ENCODE measurements at regions not wholly inside any gene's neighbourhood (a gene's known extent, or its start where the extent isn't known, plus 50 kb on each side); places are given as distances from the start of the nearest gene placed in this dataset.

DNA sequence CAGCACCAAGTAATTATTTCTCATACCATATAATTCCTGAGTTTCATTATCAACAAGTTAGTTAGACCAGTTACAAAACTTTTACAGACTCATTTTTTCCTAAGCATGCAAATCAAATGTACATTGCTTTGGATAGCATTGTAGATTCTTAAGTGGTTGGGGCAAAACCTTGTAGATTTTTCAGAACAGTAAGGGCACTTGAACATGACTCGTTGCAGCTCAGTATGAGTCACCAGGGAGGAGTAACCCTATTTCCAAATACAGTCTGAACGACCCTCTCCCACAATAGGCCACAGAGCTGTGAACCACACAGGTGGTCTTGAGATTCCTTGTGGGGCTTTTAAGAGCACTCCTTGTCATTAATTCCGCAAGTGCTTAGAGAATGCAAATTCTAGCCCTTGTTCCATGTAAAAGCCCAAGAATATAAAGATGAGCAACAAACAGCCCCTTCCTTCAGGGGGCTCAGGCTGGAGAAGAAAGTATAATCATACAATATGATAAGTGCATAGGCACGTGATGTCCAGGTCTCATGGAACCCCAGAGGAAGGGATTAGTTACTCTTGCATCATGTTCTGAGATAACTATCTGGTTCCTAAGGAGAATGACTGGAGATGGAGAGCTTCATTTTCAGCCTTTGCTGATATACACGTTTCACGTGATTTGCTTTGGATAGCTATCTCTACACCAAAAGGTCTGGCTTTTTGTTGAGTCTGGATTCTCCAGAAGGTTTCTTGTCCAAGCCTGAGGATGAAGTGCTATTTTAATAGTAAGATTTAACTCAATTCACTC lies 295.7 kb downstream of the KCNN2 start:
- no peak for TF ChIP-seq CTCF (IDR thresholded peaks at IDR 0.05; ENCODE audit: low read depth, low read length, missing control alignments)
- DNase-seq (ENCODE audit: extremely low read depth, low read depth) = no peak
- H3K4me3 ChIP-seq (replicated peaks; ENCODE audit: low read depth, low read length) = no peak overlapping the region

- no peak for TF ChIP-seq CTCF (IDR thresholded peaks at IDR 0.05; ENCODE audit: low read depth, low read length, missing control alignments)
These were observed 288.0 kb downstream of the KCNN2 start for GRCh38 chr5:114649878-114650277.

DNA sequence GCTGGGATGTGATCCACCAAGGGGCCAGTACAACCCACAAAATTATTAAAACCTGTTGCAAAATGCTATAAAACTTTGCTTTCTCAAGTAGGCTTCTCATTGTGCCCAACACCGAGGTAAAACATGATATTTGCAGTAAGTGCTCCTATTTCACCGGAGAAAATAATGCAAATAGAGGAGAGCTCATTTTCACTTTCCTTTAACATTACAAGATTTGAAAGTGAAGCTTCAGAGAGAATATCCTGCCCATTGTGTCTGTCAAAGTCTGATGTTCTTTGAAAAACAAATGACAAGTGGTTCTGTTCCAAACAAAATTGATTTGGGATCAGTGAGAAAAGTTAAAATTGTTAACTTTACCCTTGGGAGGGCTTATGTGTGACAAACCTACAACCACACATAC lies 287.1 kb downstream of the KCNN2 start:
- no peak for DNase-seq (ENCODE audit: extremely low read depth, low read depth)
- no peak overlapping the region for H3K4me3 ChIP-seq (replicated peaks; ENCODE audit: low read depth, low read length)
- no peak for TF ChIP-seq CTCF (IDR thresholded peaks at IDR 0.05; ENCODE audit: low read depth, low read length, missing control alignments)

More at GRCh38 chr5:114649878-114650277, 288.0 kb downstream of the KCNN2 start:
- H3K4me3 ChIP-seq (replicated peaks; ENCODE audit: low read depth, low read length) = no peak overlapping the region
- DNase-seq (ENCODE audit: extremely low read depth, low read depth) = no peak

GRCh38 chr5:114644576-114644975 lies 282.7 kb downstream of the KCNN2 start:
- H3K4me3 ChIP-seq (replicated peaks; ENCODE audit: low read depth, low read length) = no peak overlapping the region
- TF ChIP-seq CTCF (IDR thresholded peaks at IDR 0.05; ENCODE audit: low read depth, low read length, missing control alignments) = no peak

GRCh38 chr5:114636271-114636670 lies 274.4 kb downstream of the KCNN2 start:
- TF ChIP-seq CTCF (IDR thresholded peaks at IDR 0.05; ENCODE audit: low read depth, low read length, missing control alignments) = no peak
- no peak for DNase-seq (ENCODE audit: extremely low read depth, low read depth)
- no peak overlapping the region for H3K4me3 ChIP-seq (replicated peaks; ENCODE audit: low read depth, low read length)

More at GRCh38 chr5:114644576-114644975, 282.7 kb downstream of the KCNN2 start:
- no peak for DNase-seq (ENCODE audit: extremely low read depth, low read depth)

- no peak for TF ChIP-seq CTCF (IDR thresholded peaks at IDR 0.05; ENCODE audit: low read depth, low read length, missing control alignments)
- DNase-seq (ENCODE audit: extremely low read depth, low read depth) = no peak
- H3K4me3 ChIP-seq (replicated peaks; ENCODE audit: low read depth, low read length) = no peak overlapping the region
These were observed 273.4 kb downstream of the KCNN2 start for GRCh38 chr5:114634967-114635901.

Measured in HFF-Myc (cell line).